HG03460 (cell line): ENCODE measurements at regions not wholly inside any gene's neighbourhood (a gene's known extent, or its start where the extent isn't known, plus 50 kb on each side); places are given as distances from the start of the nearest gene placed in this dataset.
A peak's percentile ranks its signal among the peaks of the same experiment; 100 is the strongest.

Source experiments
- ATAC-seq: cut with Tn5 transposase; IDR thresholded peaks from one replicate; pipeline ENCODE4 v1.9.1; 2021; ENCODE audit not compliant: unreplicated experiment

DNA sequence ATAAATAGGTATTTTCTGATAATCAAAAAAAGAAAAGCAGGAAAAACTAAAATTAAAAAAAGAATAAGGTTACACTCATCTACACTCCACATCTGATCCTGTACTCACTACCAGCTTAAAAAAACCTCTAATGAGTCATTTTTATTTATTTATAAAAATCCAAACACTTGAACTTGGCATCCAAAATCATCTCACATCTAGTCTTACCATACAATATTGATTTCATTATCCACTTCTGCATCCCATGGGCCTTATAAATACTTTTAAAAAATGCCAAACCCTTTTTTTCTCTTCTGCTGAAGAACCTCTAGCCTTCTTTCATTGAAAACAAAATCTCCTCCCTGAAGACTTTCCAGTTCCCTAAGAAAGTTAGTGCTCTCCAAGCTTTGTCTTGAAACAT, 109.7 kb downstream of the TMTC3 start:
- no peak for ATAC-seq

GRCh38 chr12:88253371-88253978, 111.4 kb downstream of the TMTC3 start:
- ATAC-seq = no peak

DNA sequence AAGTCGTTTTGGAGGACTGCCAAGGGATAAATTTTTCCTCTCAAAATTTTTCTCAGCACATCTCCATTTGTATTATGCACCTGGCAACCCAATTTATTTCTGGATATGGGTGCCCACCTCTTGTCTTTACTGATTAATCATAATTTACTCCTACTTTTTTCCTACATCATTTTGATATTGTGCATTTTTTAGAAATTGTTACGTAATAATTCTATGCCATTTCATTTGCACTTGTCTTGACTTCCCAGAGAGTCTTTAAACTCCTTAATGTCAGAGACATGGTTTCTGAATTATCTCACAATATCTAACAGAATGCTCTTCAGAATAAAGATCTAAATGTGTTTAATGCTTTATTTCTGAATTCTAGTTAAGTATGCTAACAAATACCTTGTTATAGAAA, 113.1 kb downstream of the TMTC3 start:
- no peak for ATAC-seq

GRCh38 chr12:88255847-88256246, 113.7 kb downstream of the TMTC3 start:
- no peak for ATAC-seq

DNA sequence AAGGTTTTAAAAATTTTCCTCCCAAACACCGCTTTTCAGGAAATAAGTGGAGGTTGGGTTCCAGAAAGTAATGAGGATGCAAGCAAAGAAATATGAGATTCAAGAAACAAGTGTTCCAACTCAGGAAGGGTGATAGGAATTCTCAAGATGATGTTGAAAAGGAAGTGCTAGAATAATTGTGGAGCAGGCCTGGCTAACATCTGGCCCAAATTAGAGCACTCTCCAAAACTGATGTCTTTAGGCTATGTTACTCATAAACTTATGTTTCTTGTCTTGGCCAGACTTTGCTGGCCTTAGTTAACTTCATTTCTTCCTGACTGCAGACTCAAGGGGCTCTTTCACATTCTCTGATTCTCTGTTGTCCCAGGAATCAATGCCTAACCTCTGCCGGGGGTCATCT, 116.3 kb downstream of the TMTC3 start:
- no peak for ATAC-seq

DNA sequence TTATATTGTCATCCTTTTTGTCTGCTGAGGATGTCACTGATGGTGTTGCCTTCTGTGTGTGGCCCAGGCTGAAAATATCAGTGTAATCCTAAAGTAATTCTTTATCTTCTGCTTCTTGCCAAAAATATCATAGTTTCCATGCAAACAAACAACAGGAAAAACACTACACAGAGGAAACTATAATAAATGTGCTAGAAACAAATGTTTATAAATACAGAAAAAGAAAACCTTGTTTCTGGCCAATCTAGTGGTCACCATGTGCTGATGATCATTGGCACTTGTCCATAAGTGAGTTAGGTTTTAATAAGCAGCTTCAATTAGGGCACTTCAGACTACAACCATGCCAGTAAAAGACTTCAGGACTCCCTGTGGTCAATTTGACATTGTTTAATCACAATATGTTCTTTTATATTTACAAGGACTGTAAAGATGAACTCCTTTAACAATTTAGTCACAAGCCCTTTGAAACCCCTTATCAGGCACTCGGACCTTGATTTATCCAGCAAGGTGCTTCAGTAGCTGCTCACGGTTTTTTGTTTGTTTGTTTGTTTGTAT, 124.8 kb downstream of the TMTC3 start:
- ATAC-seq = no peak

GRCh38 chr12:88267630-88268029, 125.5 kb downstream of the TMTC3 start:
- ATAC-seq = no peak

DNA sequence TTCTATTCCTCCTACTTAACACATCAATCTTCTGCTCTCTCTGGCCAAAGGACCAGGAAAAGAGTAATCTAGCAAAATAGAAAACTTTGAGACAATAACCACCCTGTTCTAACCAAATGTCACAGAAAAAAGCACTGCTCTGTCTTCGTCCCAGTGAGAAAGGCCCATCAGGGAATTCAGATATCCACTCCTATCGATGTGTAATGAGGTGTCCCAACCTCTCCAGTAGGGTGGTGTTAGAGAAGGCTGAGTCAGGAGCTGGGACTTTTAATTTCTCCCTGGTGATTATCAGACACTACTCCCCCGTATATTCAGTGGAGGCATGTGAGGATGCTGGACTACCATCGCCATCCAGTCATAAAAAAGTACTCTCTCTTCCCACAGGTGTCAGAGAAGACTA, 130.3 kb downstream of the TMTC3 start:
- ATAC-seq = no peak

GRCh38 chr12:88273450-88273849, 131.3 kb downstream of the TMTC3 start:
- ATAC-seq = no peak

DNA sequence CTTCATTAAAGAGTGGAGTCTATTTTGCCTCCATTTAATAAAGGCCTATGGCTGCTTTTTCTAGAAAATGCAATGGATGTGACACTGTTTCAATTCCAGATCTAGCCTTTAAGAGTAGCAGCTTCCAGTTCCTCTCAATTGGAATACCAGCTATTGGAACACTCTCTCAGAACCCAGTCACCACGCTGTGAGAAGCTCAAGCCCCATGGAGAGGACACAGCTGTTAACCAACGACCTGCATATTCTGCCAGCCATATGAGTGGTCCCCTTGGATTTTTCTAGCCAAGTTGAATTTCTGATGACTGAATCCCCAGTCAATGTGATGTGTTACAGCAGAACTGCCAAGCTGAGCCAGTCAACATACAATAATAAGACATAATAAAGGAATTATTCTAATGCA, 131.8 kb downstream of the TMTC3 start:
- no peak for ATAC-seq

DNA sequence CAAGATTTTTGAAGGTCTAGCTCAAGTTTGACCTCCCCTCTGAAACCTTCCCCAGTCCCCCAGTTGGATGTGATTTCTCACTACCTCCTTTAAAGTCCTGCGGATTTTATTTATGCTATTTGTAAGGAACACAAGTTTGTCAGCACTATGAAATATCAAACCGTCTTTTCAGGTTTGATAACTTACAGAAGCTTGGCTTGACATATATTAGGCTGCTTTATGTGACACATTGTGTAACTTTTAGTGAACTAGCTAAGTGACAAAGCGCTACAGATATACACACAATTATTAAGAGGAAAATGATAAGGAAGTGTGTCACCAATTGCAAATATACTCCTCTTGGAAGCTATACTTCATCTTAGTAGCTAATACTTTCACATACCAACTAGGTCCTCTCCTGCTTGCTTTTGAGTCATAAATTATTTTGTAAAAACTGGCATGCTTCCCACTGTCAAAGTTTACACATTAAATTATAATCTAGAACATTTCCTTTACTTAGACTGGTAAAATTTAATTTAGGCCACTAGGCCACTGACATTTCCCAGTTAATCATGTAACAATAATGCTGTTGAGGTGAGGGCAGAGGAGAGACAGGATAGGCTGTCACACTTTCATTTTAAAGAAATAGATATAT, 149.5 kb downstream of the TMTC3 start:
- no peak for ATAC-seq

DNA sequence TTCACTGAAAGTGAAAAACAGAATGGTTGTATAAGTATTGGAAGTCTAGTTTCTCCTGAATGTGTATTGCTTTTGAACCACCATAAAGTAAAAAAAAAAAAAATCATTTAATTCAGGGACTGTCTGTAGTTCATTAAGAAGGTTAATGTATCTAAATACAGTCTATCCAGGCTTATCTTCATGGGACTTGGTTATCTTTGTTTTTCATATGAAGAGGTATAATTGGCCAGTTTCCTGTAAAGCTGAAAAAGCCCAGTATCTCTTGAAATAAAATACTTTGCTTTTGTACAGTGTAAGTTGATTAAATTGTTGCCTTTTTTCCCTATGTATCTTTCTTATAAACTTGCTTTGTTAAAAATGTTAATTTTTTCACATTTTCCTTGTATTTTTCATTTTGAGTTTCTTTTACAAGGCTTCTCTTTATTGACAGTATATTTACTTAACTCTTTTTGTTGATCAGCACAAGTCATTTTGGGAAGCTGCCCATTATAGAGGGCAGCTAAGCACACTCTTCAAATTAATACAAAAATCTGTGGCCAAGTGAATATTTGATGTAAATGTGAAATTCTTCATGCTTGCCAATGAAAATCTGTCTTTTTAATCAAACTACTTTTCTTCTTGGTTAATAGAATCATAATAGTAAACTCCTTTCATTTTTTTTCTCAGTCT, 156.0 kb downstream of the TMTC3 start:
- no peak for ATAC-seq

GRCh38 chr12:88298761-88299242, 156.7 kb downstream of the TMTC3 start:
- ATAC-seq = no peak

DNA sequence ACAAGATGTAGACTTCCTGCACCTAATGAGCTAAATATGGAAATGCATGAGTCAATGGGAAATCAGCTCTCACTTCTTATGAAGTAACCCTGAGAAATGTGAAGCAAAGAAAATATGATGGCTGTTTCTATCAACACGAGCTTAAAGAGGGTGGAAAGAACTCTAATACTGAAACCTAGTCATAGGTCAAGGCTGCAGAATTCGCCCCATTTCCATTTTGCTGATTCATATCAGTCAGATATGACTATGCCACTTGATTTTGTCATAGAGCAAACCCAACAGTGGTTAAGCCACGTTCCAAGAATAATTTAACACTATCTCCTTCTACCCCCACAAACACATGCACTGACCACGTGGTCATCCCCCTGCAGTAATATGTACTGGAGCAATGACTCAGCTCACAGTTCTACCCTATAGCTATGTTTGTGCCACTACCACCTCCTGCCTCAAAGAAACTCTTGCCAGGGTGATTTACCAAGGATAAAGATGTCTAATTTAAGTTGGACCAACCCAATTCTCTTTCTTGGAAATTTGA, 157.5 kb downstream of the TMTC3 start:
- ATAC-seq = peak; percentile 93

DNA sequence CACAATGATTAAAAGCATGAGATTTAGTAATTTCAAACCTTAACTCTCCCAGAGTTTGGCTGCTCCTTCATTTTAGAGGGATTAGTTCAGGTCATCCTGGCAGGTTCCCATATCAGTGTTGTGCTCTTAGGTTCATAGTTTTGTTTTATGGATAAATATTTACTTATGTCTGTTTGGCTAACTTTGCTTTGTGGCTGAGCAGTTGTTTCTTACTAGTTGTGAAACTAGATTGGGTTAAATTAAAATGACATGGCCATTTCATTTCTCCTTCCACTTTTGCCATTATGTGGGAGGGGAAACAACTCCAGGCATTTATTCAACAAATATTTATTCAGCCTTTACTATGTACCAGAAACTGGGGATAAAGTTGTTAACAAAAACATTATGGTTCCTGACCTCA, 158.8 kb downstream of the TMTC3 start:
- ATAC-seq = no peak

DNA sequence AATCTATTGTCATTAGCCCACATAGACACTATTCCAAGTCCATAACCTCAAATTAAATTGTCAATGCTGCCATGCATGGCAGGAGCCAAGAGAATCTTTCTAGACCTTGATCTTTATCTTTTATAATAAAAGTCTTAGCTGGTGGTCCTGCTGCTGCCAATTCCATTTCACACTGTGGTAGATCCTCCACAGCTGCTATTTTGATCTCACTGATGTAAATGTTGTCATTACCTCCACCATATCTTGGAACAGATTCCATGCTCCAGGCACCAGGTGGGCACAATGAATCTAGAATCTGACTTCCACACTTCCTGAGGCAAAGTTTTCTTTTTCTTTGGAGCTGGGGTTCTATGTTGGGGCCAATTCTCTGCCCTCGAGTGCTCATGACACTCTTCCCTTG, 161.2 kb downstream of the TMTC3 start:
- ATAC-seq = no peak

- ATAC-seq = no peak
Observed at GRCh38 chr12:88305254-88305890, 163.3 kb downstream of the TMTC3 start.

DNA sequence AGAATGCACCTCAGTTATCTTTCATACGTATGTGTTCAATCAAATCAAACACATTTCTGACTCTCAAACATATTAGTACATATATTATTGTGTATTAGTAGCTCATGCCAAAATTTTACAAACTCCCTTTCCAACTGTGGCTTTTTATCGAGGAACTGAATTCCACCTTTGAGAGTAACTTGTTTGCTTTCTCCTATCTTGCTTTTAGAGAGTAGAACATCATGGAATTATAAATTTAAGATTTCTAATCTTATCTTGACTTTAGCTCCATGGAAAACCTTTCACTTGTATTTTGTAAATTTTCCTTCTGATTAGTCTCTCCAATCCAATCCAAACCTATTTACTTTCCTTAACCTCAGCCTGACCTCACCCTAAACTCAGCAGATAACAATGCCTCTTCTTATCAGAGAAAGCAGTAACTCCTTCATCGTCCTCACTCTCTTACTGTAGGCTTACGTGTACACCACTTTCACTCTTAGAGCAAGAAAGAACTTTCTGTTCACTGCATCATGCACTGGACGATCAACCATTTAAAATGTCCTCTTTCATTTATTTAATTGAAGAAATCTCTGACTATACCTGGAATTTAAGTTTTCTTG, 164.5 kb downstream of the TMTC3 start:
- ATAC-seq = no peak

DNA sequence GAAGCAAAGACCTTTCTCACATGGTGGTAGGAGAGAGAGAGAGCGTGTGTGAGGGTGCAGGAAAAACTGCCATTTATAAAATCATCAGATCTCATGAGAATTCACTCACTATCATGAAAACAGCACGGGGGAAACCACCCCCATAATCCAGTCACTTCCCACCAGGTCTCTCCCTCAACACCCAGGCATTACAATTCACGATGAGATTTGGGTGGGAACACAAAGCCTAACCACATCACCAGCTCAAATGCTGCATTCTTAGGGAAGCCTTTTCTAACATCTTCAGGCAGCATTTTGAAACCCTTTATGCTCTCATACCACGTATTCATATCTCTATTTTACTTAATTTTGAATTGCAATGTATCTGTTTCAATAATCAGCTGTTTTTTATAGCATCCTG, 165.9 kb downstream of the TMTC3 start:
- ATAC-seq = no peak

- ATAC-seq = no peak
Observed at GRCh38 chr12:88308825-88309224, 166.7 kb downstream of the TMTC3 start.

GRCh38 chr12:88309546-88309945, 167.4 kb downstream of the TMTC3 start:
- ATAC-seq = no peak
